ENCODE measurements at regions not wholly inside any gene's neighbourhood (a gene's known extent, or its start where the extent isn't known, plus 50 kb on each side); places are given as distances from the start of the nearest gene placed in this dataset.

- DNase-seq (ENCODE audit: low read depth in 2 of 2) = peak in 1 of 2 donors; percentile 57
Measured at GRCh38 chr6:166106076-166106686, 61.5 kb downstream of the TBXT start.

- no peak for DNase-seq (ENCODE audit: low read depth in 2 of 2)
Measured at GRCh38 chr6:166105341-166106075, 62.1 kb downstream of the TBXT start.

GRCh38 chr6:166104872-166105271 is 62.8 kb downstream of the TBXT start:
- no peak for DNase-seq (ENCODE audit: low read depth in 2 of 2)

GRCh38 chr6:166104107-166104506 is 63.5 kb downstream of the TBXT start:
- no peak for DNase-seq (ENCODE audit: low read depth in 2 of 2)

- no peak for DNase-seq (ENCODE audit: low read depth in 2 of 2)
Measured at GRCh38 chr6:166101819-166102419, 65.7 kb downstream of the TBXT start.

GRCh38 chr6:166097914-166098522 is 69.6 kb downstream of the TBXT start:
- peak in 1 of 2 donors; percentile 52 for DNase-seq (ENCODE audit: low read depth in 2 of 2)

- DNase-seq (ENCODE audit: low read depth in 2 of 2) = no peak
Measured at GRCh38 chr6:166087852-166088251, 79.8 kb downstream of the TBXT start.

GRCh38 chr6:166087246-166087645 is 80.4 kb downstream of the TBXT start:
- DNase-seq (ENCODE audit: low read depth in 2 of 2) = no peak

- no peak for DNase-seq (ENCODE audit: low read depth in 2 of 2)
Measured at GRCh38 chr6:166085500-166085899, 82.2 kb downstream of the TBXT start.

- DNase-seq (ENCODE audit: low read depth in 2 of 2) = no peak
Measured at GRCh38 chr6:166084951-166085350, 82.7 kb downstream of the TBXT start.

- DNase-seq (ENCODE audit: low read depth in 2 of 2) = no peak
Measured at GRCh38 chr6:166079841-166080240, 87.8 kb downstream of the TBXT start.

- no peak for DNase-seq (ENCODE audit: low read depth in 2 of 2)
Measured at GRCh38 chr6:166078294-166078693, 89.4 kb downstream of the TBXT start.

GRCh38 chr6:166076625-166077024 is 91.0 kb downstream of the TBXT start:
- DNase-seq (ENCODE audit: low read depth in 2 of 2) = no peak

GRCh38 chr6:166075925-166076324 is 91.7 kb downstream of the TBXT start:
- DNase-seq (ENCODE audit: low read depth in 2 of 2) = no peak

GRCh38 chr6:166075186-166075585 is 92.5 kb downstream of the TBXT start:
- no peak for DNase-seq (ENCODE audit: low read depth in 2 of 2)

- DNase-seq (ENCODE audit: low read depth in 2 of 2) = no peak
Measured at GRCh38 chr6:166073082-166073481, 94.6 kb downstream of the TBXT start.

GRCh38 chr6:166068768-166069167 is 98.9 kb downstream of the TBXT start:
- no peak for DNase-seq (ENCODE audit: low read depth in 2 of 2)

GRCh38 chr6:166058064-166058739 is 109.4 kb downstream of the TBXT start:
- DNase-seq (ENCODE audit: low read depth in 2 of 2) = no peak

GRCh38 chr6:166057431-166057830 is 110.2 kb downstream of the TBXT start:
- no peak for DNase-seq (ENCODE audit: low read depth in 2 of 2)

- no peak for DNase-seq (ENCODE audit: low read depth in 2 of 2)
Measured at GRCh38 chr6:166056637-166057036, 111.0 kb downstream of the TBXT start.

- DNase-seq (ENCODE audit: low read depth in 2 of 2) = no peak
Measured at GRCh38 chr6:166055801-166056200, 111.8 kb downstream of the TBXT start.

GRCh38 chr6:166052837-166053236 is 114.8 kb downstream of the TBXT start:
- DNase-seq (ENCODE audit: low read depth in 2 of 2) = no peak
